ENCODE measurements at regions not wholly inside any gene's neighbourhood (a gene's known extent, or its start where the extent isn't known, plus 50 kb on each side); places are given as distances from the start of the nearest gene placed in this dataset.
"Not testable (repeated sequence)": the region's sequence is repeated elsewhere in the genome, so short reads cannot be mapped to it uniquely, and the experiment has no call there.

GRCh38 chr1:148432318-148432717, 50.8 kb downstream of the PPIAL4G start:
- H3K36me3 ChIP-seq; DNase-seq; H3K9me3 ChIP-seq; intact Hi-C loops (cut with DNase I); H3K4me3 ChIP-seq; H3K27me3 ChIP-seq; ATAC-seq: not testable (repeated sequence)
- H3K27ac ChIP-seq = peak overlapping the region; percentile 58 to 87 (median 69)
- H3K4me1 ChIP-seq = peaks cover 0 to 11% (median 0%) of the 10 kb centered on the region in 4 donors
- WGBS (ENCODE audit: insufficient coverage, low coverage, low lambda C conversion rate, missing lambda C conversion rate) = 64% methylated on average over 2 of the region's 2 CpGs

DNA sequence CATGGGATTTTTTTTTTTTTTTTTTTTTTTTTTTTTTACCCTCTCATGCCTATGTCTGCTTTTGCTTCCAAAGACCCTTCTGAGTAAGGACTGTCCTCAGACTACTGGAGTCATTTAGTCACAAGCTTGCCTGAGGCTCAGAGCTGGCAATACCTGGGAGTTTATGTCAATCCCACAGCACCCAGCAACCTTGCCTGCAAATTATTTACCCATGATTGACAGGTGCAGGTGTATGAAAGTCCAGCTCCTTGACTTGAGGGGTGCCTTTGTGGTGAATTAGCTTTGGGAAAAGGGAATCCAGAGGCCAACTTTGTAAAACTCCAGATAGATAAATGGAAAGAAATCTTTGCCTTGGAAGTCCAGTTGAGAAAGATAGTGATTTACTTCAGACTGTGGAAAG, 53.2 kb downstream of the PPIAL4G start:
- H3K36me3 ChIP-seq; DNase-seq; H3K4me3 ChIP-seq; H3K27me3 ChIP-seq; ATAC-seq; H3K9me3 ChIP-seq; intact Hi-C loops (cut with DNase I): not testable (repeated sequence)
- H3K4me1 ChIP-seq = peaks cover 0 to 33% (median 4%) of the 10 kb centered on the region in 4 donors
- peak overlapping the region in 1 of 3 donors; percentile 7 for H3K27ac ChIP-seq

DNA sequence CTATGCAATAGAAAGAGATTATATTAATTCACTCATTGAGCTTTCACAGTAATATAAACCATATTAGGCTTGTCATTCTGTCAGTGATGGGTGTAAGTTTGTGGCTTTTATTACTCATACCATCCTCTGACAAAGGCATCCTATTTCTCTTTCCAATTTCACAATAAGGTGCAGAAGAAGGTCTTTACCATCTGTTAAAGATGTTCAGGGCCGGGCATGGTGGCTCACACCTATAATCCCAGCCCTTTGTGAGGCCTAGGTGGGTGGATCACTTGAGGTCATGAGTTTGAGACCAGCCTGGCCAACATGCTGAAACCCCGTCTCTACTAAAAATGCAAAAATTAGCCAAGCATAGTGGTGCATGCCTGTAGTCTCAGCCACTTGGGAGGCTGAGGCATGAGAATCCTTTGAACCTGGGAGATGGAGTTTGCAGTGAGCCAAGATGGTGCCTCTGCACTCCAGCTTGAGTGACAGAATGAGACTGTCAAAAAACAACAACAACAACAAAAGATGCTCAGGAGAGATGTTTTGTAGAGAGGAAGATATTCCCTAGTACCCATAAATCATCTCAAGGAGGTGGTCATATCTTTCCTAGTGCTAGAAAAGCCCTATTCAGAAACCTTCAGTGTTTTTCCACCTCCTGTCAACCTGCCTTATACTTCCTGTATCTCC, 56.0 kb downstream of the PPIAL4G start:
- DNase-seq; H3K9me3 ChIP-seq; H3K36me3 ChIP-seq; H3K27me3 ChIP-seq; ATAC-seq; H3K4me3 ChIP-seq; intact Hi-C loops (cut with DNase I): not testable (repeated sequence)
- 94% methylated on average over 2 of the region's 2 CpGs for WGBS (ENCODE audit: insufficient coverage, low coverage, low lambda C conversion rate, missing lambda C conversion rate)
- peak overlapping the region in 1 of 3 donors; percentile 76 for H3K27ac ChIP-seq
- H3K4me1 ChIP-seq = peaks cover 0 to 44% (median 11%) of the 10 kb centered on the region in 4 donors

- intact Hi-C loops (cut with DNase I); DNase-seq; H3K27me3 ChIP-seq; H3K9me3 ChIP-seq; H3K4me3 ChIP-seq; H3K36me3 ChIP-seq: not testable (repeated sequence)
- peak overlapping the region in 1 of 3 donors; percentile 76 for H3K27ac ChIP-seq
- WGBS (ENCODE audit: insufficient coverage, low coverage, low lambda C conversion rate, missing lambda C conversion rate) = 22% methylated on average over 2 of the region's 2 CpGs
- H3K4me1 ChIP-seq = peaks cover 0 to 44% (median 11%) of the 10 kb centered on the region in 4 donors
- ATAC-seq = peak in 3 of 4 donors; percentile 21 to 63 (median 48)
These were observed 56.7 kb downstream of the PPIAL4G start for GRCh38 chr1:148426385-148426784.

DNA sequence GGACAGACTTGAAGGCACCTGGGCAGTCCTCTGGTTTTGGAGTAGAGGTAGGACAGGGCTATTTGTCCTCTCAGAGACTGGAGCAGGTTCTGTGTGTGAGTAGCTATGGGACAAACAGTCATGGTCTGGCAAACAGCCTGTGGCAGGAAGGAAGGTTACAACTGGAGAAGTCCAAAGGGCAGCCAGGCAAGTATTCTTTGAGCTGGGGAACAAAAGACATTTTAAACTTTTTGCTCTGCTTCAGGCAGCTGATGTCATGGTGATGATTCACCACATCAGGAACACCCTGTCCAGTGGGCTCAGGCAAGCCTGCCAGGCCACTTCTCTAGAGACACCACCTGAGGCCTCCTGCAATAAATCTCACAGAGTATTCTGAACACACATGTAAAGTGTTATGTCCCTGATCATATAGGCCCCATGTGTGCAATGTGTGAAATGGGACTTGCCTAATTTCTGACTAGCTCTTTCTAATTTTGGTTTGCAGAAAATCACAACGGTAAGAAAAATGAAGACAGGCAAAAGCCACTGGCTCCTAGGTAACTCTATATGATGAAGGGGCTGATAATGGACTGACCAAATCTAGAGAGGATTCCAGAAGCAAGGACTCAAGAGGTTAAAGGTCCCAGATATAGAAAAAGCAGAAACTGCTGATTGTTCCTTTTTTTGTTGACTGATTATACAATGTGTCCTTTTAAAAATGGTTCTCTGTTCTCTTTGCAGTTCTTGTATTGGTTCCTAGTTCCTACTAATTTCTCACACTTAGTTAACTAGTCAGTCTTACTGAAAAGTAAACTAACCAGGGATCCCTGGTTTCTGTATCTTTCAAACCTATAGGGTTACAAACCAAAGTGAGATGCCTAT, 58.7 kb downstream of the PPIAL4G start:
- peaks cover 0 to 40% (median 11%) of the 10 kb centered on the region in 4 donors for H3K4me1 ChIP-seq
- H3K36me3 ChIP-seq; intact Hi-C loops (cut with DNase I); H3K27me3 ChIP-seq; H3K9me3 ChIP-seq; H3K4me3 ChIP-seq: not testable (repeated sequence)
- 46% methylated on average over 1 of the region's 1 CpG for WGBS (ENCODE audit: insufficient coverage, low coverage, low lambda C conversion rate, missing lambda C conversion rate)
- H3K27ac ChIP-seq = peak overlapping the region; percentile 8 to 76 (median 25)
- peak; percentile 88 to 92 (median 90) for ATAC-seq
- peak; percentile 54 to 67 (median 63) for DNase-seq

DNA sequence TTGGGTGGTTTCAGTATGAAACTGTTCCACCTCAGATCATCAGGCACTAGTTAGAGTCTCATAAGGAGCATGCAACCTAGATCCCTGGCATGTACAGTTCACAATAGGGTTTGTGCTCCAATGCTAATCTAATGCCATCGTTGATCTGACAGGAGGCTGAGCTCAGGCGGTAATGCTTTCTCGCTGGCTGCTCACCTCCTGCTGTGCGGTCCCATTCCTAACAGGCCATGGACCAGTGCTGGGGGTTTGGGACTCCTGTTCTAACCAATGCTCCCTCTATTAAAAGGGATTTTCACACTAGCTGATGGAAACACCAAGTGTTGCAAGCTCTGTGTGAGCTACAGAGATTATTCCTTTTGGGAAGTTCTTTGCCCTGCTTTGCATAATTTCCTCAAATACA, 60.2 kb downstream of the PPIAL4G start:
- H3K27ac ChIP-seq; H3K4me3 ChIP-seq; intact Hi-C loops (cut with DNase I); DNase-seq; H3K9me3 ChIP-seq; ATAC-seq; H3K27me3 ChIP-seq; H3K36me3 ChIP-seq: not testable (repeated sequence)
- H3K4me1 ChIP-seq = peaks cover 0 to 39% (median 11%) of the 10 kb centered on the region in 4 donors
- no CpG with 5 or more reads among the region's 4 CpGs for WGBS (ENCODE audit: insufficient coverage, low coverage, low lambda C conversion rate, missing lambda C conversion rate)

DNA sequence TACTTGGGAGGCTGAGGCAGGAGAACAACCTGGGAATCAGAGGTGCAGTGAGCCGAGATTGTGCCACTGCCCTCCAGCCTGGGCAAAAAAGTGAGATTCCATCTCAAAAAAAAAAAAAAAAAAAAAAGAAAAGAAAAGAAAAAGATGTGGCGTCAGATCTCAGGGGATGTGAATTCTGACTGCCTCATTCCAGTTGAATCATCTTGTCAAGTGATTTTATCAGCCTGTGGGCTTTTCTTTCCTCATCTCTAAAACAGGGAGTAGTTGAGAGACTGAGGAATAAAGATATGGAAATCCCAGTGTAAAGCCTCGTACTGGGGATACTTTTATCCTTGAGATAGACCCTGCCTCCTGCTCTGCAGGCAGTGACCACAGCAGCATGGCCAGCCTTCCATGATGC, 65.9 kb downstream of the PPIAL4G start:
- H3K27ac ChIP-seq; ATAC-seq; H3K27me3 ChIP-seq; H3K4me1 ChIP-seq; DNase-seq; H3K36me3 ChIP-seq; intact Hi-C loops (cut with DNase I); H3K4me3 ChIP-seq; H3K9me3 ChIP-seq: not testable (repeated sequence)
- 96% methylated on average over 3 of the region's 3 CpGs for WGBS (ENCODE audit: insufficient coverage, low coverage, low lambda C conversion rate, missing lambda C conversion rate)

- H3K4me1 ChIP-seq; ATAC-seq; H3K9me3 ChIP-seq; H3K4me3 ChIP-seq; intact Hi-C loops (cut with DNase I); H3K36me3 ChIP-seq; DNase-seq; H3K27me3 ChIP-seq; H3K27ac ChIP-seq: not testable (repeated sequence)
- 100% methylated on average over 2 of the region's 2 CpGs for WGBS (ENCODE audit: insufficient coverage, low coverage, low lambda C conversion rate, missing lambda C conversion rate)
These were observed 69.7 kb downstream of the PPIAL4G start for GRCh38 chr1:148413385-148413784.

DNA sequence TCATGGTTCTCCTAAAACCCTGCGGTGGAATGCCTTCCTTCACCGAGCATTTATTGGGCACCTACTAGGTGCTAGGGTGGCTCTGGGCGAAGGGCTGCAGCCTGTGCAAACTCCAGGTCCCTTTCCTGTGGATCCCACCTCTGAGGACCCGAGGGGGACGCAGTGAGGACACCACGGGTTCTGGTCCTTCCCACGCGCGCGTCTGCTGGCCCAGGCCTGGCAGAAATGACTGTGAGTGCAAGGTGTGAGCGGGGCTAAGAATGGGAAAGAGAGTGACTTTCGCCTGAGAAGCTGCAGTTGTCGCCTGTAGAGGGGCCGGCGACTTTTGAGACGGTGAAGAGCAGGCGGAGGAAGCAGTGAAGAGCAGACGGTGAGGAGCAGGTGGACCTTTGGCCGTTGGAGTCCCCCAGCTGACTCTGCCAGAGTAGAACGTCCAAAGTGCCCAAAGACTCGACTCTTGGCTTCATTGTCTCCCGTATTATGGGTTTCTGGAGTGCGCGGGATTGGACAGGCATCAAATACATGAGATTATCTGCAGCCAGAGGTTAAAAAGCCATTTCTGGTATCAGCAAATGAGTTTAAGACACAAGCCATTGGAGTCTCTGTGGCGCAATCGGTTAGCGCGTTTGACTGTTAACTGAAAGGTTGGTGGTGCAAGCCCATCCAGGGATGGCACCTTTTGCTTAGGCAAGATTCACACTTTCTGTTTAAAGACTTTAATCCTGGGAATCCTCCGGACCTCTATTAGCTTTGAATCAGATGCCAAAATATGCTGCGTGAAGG, 78.1 kb downstream of the PPIAL4G start:
- H3K27ac ChIP-seq; DNase-seq; ATAC-seq; H3K4me3 ChIP-seq; H3K4me1 ChIP-seq; H3K9me3 ChIP-seq; H3K36me3 ChIP-seq; H3K27me3 ChIP-seq; intact Hi-C loops (cut with DNase I): not testable (repeated sequence)
- 86% methylated on average over 15 of the region's 30 CpGs for WGBS (ENCODE audit: insufficient coverage, low coverage, low lambda C conversion rate, missing lambda C conversion rate)

- intact Hi-C loops (cut with DNase I); H3K36me3 ChIP-seq; H3K27ac ChIP-seq; ATAC-seq; H3K4me3 ChIP-seq; DNase-seq; H3K27me3 ChIP-seq; H3K9me3 ChIP-seq; H3K4me1 ChIP-seq: not testable (repeated sequence)
- WGBS (ENCODE audit: insufficient coverage, low coverage, low lambda C conversion rate, missing lambda C conversion rate) = 100% methylated on average over 2 of the region's 2 CpGs
These were observed 79.2 kb downstream of the PPIAL4G start for GRCh38 chr1:148403925-148404324.

DNA sequence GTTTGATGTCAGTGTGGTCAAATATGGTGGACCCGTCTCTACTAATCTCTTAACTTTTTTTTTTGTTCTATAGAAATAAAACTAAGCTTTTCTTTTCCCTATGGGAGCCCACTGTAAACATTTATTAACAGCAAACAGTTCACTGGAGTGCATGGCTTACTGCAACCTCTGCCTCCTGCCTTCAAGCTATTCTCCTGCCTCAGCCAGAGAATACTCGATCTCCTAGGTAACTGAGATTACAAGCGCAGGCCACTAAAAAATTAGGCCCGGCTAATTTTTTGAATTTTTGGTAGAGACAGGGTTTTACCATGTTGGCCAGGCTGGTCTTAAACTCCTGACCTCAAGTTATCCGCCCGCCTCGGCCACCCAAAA, 80.0 kb downstream of the PPIAL4G start:
- H3K27ac ChIP-seq; intact Hi-C loops (cut with DNase I); DNase-seq; H3K9me3 ChIP-seq; H3K4me1 ChIP-seq; H3K36me3 ChIP-seq; H3K27me3 ChIP-seq: not testable (repeated sequence)
- peak overlapping the region in 1 of 3 donors; percentile 62 for H3K4me3 ChIP-seq
- peak in 3 of 4 donors; percentile 4 to 11 (median 5) for ATAC-seq
- 50% methylated on average over 1 of the region's 7 CpGs for WGBS (ENCODE audit: insufficient coverage, low coverage, low lambda C conversion rate, missing lambda C conversion rate)

Data from right lobe of liver (tissue), 6 donors.